ENCODE measurements at regions not wholly inside any gene's neighbourhood (a gene's known extent, or its start where the extent isn't known, plus 50 kb on each side); places are given as distances from the start of the nearest gene placed in this dataset.

DNA sequence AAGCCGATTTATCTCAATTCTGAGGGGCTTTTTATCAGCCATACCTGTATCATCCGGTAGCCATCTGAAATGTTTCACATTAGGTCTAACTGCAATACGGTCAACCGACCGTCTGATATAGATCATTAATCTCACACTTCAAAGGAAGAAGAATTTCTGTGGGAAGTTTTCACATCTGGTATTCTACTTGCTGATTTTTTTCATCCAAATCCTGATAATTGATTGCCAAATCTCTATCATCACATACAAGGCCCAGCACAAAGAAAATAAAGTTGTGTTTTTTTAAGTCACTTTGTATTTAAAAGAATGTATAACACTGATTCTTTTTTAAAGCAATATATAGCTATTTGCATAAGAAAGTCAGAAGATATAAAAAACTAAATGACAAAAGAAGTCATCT lies 132.3 kb downstream of the DKK1 start:
- H3K27me3 Mint-ChIP-seq (ENCODE audit: low read depth) = no peaks in the 10 kb centered on the region
- H3K4me3 Mint-ChIP-seq = no peak overlapping the region
- intact Hi-C loops (cut with micrococcal nuclease) = no loop called here
- CTCF ChIA-PET = no interaction called here
- no peak for DNase-seq
- H3K36me3 Mint-ChIP-seq (ENCODE audit: low read depth) = no peaks in the 10 kb centered on the region
- no peaks in the 10 kb centered on the region for H3K4me1 Mint-ChIP-seq (ENCODE audit: low read depth)
- H3K9me3 Mint-ChIP-seq = peaks cover 2% of the 10 kb centered on the region
- no peak overlapping the region for H3K27ac Mint-ChIP-seq

DNA sequence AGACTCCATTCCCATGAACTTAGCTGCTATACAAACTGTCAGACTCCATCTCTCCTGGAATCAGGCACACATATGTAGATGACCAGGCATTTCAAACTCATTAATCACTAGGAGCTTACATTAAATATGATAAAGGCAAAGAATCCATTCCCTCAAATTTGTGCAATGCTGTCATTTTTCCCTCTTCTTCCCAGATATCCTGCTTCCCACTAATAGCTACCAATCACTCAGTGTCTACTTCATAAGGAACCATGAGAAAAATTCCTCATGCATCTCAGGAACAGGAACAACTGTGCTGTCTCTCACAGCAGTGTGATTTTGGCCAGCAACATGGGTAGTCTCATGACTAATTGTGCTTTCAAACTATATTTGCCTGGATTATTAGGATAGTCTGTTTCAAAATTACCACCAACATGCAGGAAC lies 133.9 kb downstream of the DKK1 start:
- DNase-seq = no peak
- Mint-ChIP-seq H3K27me3 (ENCODE audit: low read depth) (no peaks in the 10 kb centered on the region), H3K9me3 (peaks cover 2% of the 10 kb centered on the region), H3K27ac (no peak overlapping the region), H3K4me3 (no peak overlapping the region), H3K36me3 (ENCODE audit: low read depth) (no peaks in the 10 kb centered on the region), H3K4me1 (ENCODE audit: low read depth) (no peaks in the 10 kb centered on the region)
- intact Hi-C loops (cut with micrococcal nuclease) = no loop called here
- CTCF ChIA-PET = interaction anchor here (0.6 kb wide), 1 partner anchor 1823 kb away, joined by 3 read pairs; no protein-coding TSS in a partner anchor

DNA sequence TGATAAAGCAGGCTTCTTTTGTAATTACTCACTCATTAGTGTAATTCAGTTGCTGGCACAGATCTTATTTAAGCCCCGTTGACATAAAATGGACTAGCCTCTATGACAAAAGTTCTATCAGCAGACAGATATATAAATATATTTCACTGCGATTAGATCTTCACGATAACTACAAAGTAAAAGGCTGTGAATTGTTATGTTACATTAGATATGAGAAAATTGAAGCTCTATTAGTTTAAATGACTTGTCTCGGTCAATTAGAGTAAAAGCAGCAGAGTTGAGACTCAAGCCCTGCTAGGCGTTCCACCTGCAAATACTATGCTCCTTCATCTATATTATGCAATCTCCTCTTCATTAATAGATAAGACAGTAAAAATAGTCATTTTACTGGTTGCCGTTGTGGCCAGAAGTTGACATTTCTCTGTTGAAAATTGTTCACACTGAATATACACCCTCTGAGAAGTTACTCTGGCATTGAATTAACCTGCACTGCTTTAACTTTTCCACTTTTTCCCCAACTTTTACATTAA lies 136.7 kb downstream of the DKK1 start:
- DNase-seq = no peak
- H3K4me1 Mint-ChIP-seq (ENCODE audit: low read depth) = no peaks in the 10 kb centered on the region
- H3K4me3 Mint-ChIP-seq = no peak overlapping the region
- no peaks in the 10 kb centered on the region for H3K27me3 Mint-ChIP-seq (ENCODE audit: low read depth)
- intact Hi-C loops (cut with micrococcal nuclease) = no loop called here
- peaks cover 2% of the 10 kb centered on the region for H3K9me3 Mint-ChIP-seq
- CTCF ChIA-PET = no interaction called here
- H3K27ac Mint-ChIP-seq = no peak overlapping the region
- H3K36me3 Mint-ChIP-seq (ENCODE audit: low read depth) = no peaks in the 10 kb centered on the region

DNA sequence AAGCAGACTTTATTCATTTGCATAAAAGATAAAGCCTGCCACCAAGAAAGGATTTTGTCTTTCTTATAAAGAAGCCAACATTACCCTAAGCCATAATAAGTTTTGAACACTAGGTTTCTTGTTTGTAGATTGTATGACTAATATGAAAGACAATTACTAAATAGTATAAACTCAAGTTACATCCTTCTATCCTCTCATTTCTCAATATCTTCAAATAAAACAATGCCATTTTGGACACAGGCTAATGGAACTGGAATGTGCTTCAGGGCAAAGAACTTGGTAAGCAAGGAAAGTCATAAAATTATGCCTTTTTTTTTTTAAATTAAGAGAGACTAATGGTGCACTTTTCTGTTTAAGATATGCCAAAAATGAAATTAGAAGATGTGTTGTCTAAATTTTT lies 137.7 kb downstream of the DKK1 start:
- Mint-ChIP-seq H3K36me3 (ENCODE audit: low read depth) (no peaks in the 10 kb centered on the region), H3K9me3 (peaks cover 2% of the 10 kb centered on the region), H3K27ac (no peak overlapping the region), H3K27me3 (ENCODE audit: low read depth) (no peaks in the 10 kb centered on the region), H3K4me3 (no peak overlapping the region), H3K4me1 (ENCODE audit: low read depth) (no peaks in the 10 kb centered on the region)
- no peak for DNase-seq
- intact Hi-C loops (cut with micrococcal nuclease) = no loop called here
- CTCF ChIA-PET = no interaction called here

DNA sequence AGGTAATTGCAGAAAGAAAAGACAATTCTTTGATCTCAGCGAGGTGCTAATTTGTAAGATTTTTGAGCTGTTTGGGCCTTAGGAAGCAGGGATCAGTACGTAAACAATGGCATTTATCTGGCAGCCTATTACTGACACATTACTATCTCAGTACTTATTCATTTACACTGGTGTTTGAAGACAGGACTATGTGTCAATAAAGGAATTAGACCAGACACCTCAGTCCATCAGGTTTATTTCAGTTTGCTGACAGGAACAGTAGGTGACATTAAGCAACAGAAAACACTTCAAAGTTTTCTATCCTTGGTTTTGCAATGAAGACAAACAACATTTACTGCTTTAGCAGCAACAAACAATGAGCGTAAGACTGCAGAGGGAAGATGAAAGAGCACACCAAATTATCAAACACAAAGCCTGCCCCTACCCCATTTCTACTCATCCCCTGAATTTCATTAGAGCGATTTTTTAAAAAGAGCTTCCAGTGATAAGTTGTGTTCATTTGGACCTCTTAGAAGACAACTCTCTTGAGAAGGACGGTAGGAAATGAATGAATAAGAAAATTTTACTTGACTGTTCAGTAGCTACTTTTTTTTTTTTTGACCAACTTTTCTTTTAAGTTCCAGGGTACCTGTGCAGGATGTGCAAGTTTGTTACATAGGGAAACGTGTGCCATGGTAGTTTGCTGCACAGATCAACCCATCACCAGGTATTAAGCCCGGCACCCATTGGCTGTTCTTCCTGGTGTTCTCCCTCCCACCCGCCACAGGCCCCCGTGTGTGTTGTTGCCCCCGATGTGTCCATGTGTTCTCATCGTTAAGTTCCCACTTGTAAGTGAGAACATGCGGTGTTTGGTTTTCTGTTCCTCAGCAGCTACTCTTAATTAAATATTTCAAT lies 138.8 kb downstream of the DKK1 start:
- Mint-ChIP-seq H3K27me3 (ENCODE audit: low read depth) (no peaks in the 10 kb centered on the region), H3K27ac (no peak overlapping the region), H3K9me3 (peaks cover 2% of the 10 kb centered on the region), H3K36me3 (ENCODE audit: low read depth) (no peaks in the 10 kb centered on the region), H3K4me3 (no peak overlapping the region), H3K4me1 (ENCODE audit: low read depth) (no peaks in the 10 kb centered on the region)
- CTCF ChIA-PET = interaction anchor here (0.6 kb wide), 1 partner anchor 11 kb away, joined by 3 read pairs; no protein-coding TSS in a partner anchor
- DNase-seq = no peak
- intact Hi-C loops (cut with micrococcal nuclease) = no loop called here

DNA sequence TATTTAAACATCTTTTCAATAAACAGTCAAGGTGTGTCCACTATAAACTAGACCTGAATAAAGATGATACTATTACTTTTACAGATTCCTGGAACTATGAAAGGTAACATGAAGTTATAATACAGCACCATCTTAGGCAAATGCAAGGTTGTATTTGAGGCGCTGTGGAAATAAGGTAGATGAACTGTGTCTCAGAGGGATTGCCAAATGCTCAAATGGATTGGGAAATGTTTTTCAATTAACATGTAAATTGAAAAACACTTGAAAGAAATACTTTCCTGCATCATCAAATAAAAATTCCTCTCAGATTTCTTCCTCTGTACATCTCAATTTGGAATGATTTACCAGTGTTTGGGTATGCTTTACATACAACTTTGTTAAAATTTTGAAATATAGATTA lies 139.4 kb downstream of the DKK1 start:
- CTCF ChIA-PET = no interaction called here
- intact Hi-C loops (cut with micrococcal nuclease) = no loop called here

DNA sequence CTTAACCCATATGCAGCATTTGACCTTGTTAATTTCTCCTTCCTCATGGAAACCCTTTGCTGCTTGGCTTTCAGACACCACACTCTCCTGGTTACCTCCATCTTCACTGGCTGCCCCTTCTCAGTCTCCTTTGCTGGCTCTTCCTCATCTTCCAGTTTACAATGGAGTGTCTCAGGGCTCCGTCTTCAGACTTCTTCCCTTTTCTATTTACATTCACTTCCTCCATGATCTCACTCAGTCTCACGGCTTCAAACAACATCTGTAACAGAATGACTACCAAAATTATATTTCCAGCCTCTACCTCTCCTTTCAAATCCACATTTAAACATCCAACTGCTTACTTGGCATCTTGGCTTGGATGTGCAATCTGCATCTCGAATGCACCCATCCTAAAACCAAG lies 140.4 kb downstream of the DKK1 start:
- intact Hi-C loops (cut with micrococcal nuclease) = no loop called here
- no peaks in the 10 kb centered on the region for H3K4me1 Mint-ChIP-seq (ENCODE audit: low read depth)
- no peak overlapping the region for H3K4me3 Mint-ChIP-seq
- no peak overlapping the region for H3K27ac Mint-ChIP-seq
- no peaks in the 10 kb centered on the region for H3K27me3 Mint-ChIP-seq (ENCODE audit: low read depth)
- no peaks in the 10 kb centered on the region for H3K36me3 Mint-ChIP-seq (ENCODE audit: low read depth)
- H3K9me3 Mint-ChIP-seq = no peaks in the 10 kb centered on the region
- no peak for DNase-seq
- CTCF ChIA-PET = no interaction called here

More for the DNA sequence above, 139.4 kb downstream of the DKK1 start:
- no peaks in the 10 kb centered on the region for H3K27me3 Mint-ChIP-seq (ENCODE audit: low read depth)
- H3K4me3 Mint-ChIP-seq = no peak overlapping the region
- DNase-seq = no peak
- H3K27ac Mint-ChIP-seq = no peak overlapping the region
- H3K36me3 Mint-ChIP-seq (ENCODE audit: low read depth) = no peaks in the 10 kb centered on the region
- no peaks in the 10 kb centered on the region for H3K4me1 Mint-ChIP-seq (ENCODE audit: low read depth)
- peaks cover 2% of the 10 kb centered on the region for H3K9me3 Mint-ChIP-seq

DNA sequence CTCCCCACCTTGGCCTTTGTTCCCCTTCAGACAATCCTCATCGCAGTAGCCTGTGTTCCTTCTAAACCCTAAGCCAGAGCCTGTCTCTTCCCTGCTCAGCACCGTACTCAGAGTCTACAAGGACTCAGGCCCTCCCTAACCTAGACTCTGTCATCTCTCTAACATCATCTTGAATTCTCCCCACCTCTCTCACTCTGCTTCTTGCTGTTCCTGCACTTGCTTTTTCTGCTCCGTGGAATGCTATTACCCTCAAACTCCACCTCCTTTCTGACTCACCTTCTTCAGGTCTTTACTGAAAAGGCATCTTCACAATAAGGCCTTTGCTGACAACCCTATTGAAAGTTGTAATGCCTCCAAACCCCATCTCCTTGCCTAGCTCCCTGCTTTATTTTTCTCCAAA lies 141.0 kb downstream of the DKK1 start:
- no peaks in the 10 kb centered on the region for H3K27me3 Mint-ChIP-seq (ENCODE audit: low read depth)
- no peak for DNase-seq
- no peaks in the 10 kb centered on the region for H3K9me3 Mint-ChIP-seq
- no peaks in the 10 kb centered on the region for H3K4me1 Mint-ChIP-seq (ENCODE audit: low read depth)
- intact Hi-C loops (cut with micrococcal nuclease) = no loop called here
- CTCF ChIA-PET = no interaction called here
- no peaks in the 10 kb centered on the region for H3K36me3 Mint-ChIP-seq (ENCODE audit: low read depth)
- H3K4me3 Mint-ChIP-seq = no peak overlapping the region
- H3K27ac Mint-ChIP-seq = no peak overlapping the region

DNA sequence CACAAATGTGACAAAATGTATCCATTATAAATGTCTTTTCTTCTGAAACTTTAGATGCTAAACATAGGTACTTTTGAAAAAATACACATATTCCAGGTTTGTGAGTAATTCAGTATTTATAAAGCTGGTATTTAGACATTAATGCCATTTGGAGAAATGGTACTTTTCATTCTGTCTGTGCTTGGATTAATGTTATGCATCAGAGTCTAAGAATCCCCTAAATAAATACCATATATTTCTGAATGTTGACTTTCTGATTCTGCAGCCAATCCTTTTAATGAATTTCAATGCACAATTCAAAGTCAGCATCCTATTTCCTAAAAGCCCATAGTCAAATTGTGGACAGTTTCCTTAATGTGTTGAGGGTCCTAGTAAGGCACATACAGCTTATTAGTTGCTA lies 145.0 kb downstream of the DKK1 start:
- Mint-ChIP-seq H3K4me1 (ENCODE audit: low read depth) (no peaks in the 10 kb centered on the region), H3K27ac (no peak overlapping the region), H3K9me3 (no peaks in the 10 kb centered on the region), H3K4me3 (no peak overlapping the region), H3K27me3 (ENCODE audit: low read depth) (no peaks in the 10 kb centered on the region), H3K36me3 (ENCODE audit: low read depth) (no peaks in the 10 kb centered on the region)
- intact Hi-C loops (cut with micrococcal nuclease) = no loop called here
- CTCF ChIA-PET = no interaction called here
- no peak for DNase-seq

DNA sequence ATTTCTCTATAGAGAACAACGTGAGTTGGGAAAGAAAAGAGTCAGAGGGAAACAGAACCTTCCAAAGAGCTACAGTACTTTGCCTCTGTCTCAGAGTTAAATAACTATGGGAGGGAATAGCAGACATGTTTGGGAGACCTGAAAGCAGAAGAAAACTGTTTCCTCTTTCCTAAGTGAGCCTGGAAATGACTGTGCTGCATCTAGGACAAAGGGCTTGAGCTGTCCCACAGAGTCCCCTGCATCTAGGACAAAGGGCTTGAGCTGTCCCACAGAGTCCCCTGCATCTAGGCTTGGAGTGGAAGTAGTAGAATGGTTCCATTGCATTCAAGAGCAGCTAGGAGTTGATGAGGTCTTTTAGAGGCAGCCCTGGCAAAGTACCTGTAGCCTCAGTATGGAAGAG lies 149.7 kb downstream of the DKK1 start:
- no peaks in the 10 kb centered on the region for H3K27me3 Mint-ChIP-seq (ENCODE audit: low read depth)
- no peak for DNase-seq
- no peak overlapping the region for H3K4me3 Mint-ChIP-seq
- no peaks in the 10 kb centered on the region for H3K4me1 Mint-ChIP-seq (ENCODE audit: low read depth)
- H3K27ac Mint-ChIP-seq = no peak overlapping the region
- no peaks in the 10 kb centered on the region for H3K36me3 Mint-ChIP-seq (ENCODE audit: low read depth)
- H3K9me3 Mint-ChIP-seq = no peaks in the 10 kb centered on the region
- intact Hi-C loops (cut with micrococcal nuclease) = no loop called here
- CTCF ChIA-PET = no interaction called here

DNA sequence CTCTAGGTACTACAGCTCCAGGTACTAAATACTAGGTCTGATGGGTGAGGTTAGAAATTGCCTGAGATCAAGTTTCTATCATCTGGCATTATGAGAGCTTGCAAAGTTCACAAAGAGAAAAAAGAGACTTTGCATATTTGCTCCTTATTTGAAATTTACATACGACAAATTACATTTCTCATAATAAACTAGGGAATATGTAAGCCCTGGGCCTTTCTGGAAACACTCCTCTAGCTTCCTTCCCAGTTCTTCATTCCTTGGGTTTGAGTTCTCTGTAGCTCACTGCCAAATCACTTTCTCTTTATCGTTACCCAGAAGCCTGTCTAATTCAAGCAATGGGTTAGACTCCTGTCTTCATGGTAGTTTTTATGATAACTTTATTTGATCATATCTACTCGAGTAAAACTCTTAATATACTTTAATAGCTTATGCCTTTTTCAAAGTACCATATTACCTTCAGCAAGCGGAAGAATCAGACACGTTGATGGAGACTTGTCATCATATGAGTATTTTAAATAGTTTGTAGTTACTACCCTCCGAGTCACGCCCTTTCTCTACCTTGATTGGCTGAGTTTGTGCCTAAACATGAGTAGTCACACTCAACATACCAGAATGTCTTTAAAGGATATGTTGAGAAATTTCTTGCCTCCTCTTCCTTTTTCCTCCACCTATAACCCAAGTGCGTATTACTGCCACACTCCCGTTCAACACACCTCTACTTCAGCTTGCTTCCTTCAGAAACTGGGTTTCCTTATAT lies 150.5 kb downstream of the DKK1 start:
- intact Hi-C loops (cut with micrococcal nuclease) = no loop called here
- H3K27me3 Mint-ChIP-seq (ENCODE audit: low read depth) = no peaks in the 10 kb centered on the region
- H3K4me1 Mint-ChIP-seq (ENCODE audit: low read depth) = no peaks in the 10 kb centered on the region
- no peak overlapping the region for H3K4me3 Mint-ChIP-seq
- H3K36me3 Mint-ChIP-seq (ENCODE audit: low read depth) = no peaks in the 10 kb centered on the region
- no peak for DNase-seq
- CTCF ChIA-PET = no interaction called here
- no peaks in the 10 kb centered on the region for H3K9me3 Mint-ChIP-seq
- no peak overlapping the region for H3K27ac Mint-ChIP-seq

DNA sequence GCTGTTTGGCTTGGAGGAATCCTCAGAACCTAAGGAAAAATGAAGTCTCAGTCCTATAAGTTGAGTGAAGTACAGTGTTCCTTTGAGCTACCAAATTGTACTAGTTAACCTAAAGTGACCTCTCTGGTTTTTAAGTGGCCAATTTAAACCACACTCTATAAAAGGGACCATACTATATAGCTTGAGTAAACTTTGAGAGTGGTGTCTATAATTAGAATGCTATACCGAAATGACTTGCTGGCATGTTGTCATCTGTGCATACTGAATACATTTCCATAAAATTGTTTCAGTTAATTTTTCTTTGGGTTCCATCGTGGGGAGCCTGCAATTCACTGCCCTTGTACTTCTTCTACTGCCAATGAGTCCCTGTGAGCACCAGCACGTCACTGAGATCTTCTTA lies 151.1 kb downstream of the DKK1 start:
- Mint-ChIP-seq H3K4me3 (no peak overlapping the region), H3K36me3 (ENCODE audit: low read depth) (no peaks in the 10 kb centered on the region), H3K27me3 (ENCODE audit: low read depth) (no peaks in the 10 kb centered on the region), H3K9me3 (no peaks in the 10 kb centered on the region), H3K4me1 (ENCODE audit: low read depth) (no peaks in the 10 kb centered on the region), H3K27ac (no peak overlapping the region)
- DNase-seq = no peak
- CTCF ChIA-PET = no interaction called here
- intact Hi-C loops (cut with micrococcal nuclease) = no loop called here

DNA sequence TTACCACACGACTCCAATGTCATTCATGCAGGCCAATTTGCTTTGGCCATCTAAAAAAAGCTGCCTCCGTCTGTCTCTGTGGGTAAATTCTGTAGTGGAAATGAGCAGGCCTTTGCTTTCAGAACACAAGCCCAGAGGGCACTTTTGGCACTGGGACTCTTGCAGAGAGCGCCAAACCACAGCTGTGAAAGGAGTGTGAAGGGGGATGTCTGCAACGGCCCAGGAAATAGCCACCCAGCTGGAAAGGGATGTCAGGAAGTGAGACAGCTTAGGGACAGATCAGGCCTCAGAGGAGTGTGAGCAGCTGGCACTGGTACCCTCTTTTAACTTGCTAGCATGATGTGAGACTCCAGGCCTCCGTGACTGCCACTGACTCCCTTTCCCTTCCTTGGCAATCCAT lies 152.4 kb downstream of the DKK1 start:
- intact Hi-C loops (cut with micrococcal nuclease) = no loop called here
- DNase-seq = no peak
- Mint-ChIP-seq H3K4me1 (ENCODE audit: low read depth) (no peaks in the 10 kb centered on the region), H3K9me3 (no peaks in the 10 kb centered on the region), H3K36me3 (ENCODE audit: low read depth) (no peaks in the 10 kb centered on the region), H3K27me3 (ENCODE audit: low read depth) (no peaks in the 10 kb centered on the region), H3K4me3 (no peak overlapping the region), H3K27ac (no peak overlapping the region)
- CTCF ChIA-PET = no interaction called here
